ENCODE measurements at regions not wholly inside any gene's neighbourhood (a gene's known extent, or its start where the extent isn't known, plus 50 kb on each side); places are given as distances from the start of the nearest gene placed in this dataset.

DNA sequence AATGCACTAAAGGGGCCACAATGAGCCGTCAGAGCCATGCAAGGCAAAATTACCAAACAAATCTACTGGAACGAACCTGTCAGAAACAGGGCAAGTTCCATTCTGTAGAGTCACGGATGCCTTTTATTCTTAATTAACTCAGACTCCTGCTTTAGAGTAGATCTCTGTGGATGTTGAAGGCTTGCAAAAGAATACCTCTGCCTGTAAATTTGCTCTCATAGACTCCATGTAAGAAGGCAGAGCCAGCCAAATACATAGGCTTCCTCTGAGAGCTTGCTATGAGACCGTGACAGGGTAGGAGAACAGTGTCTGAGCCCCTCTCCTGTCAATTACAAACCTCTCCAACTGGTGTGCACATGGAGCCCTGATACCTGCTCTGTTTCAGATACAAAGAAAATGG lies 787.9 kb upstream of the POM121L12 start:
- Histone ChIP-seq H3K27me3 (ENCODE audit: control insufficient read depth, insufficient read depth, low read length) (no peaks in the 10 kb centered on the region), H3K9ac (ENCODE audit: low read depth, low read length) (no peak overlapping the region), H3K36me3 (ENCODE audit: control insufficient read depth, insufficient read depth, low read length) (no peaks in the 10 kb centered on the region), H3K4me1 (ENCODE audit: control insufficient read depth, insufficient read depth, low read length) (no peaks in the 10 kb centered on the region), H3K4me3 (ENCODE audit: low read depth, low read length) (no peak overlapping the region), H3K27ac (ENCODE audit: low read depth, low read length) (no peak overlapping the region), H3K9me3 (ENCODE audit: control insufficient read depth, insufficient read depth, low read length) (peaks cover 9% of the 10 kb centered on the region)

- no peak overlapping the region for H3K9ac ChIP-seq (ENCODE audit: low read depth, low read length)
- no peaks in the 10 kb centered on the region for H3K27me3 ChIP-seq (ENCODE audit: control insufficient read depth, insufficient read depth, low read length)
- H3K27ac ChIP-seq (ENCODE audit: low read depth, low read length), result no peak overlapping the region
- no peaks in the 10 kb centered on the region for H3K4me1 ChIP-seq (ENCODE audit: control insufficient read depth, insufficient read depth, low read length)
- no peak overlapping the region for H3K4me3 ChIP-seq (ENCODE audit: low read depth, low read length)
- no peaks in the 10 kb centered on the region for H3K36me3 ChIP-seq (ENCODE audit: control insufficient read depth, insufficient read depth, low read length)
- H3K9me3 ChIP-seq (ENCODE audit: control insufficient read depth, insufficient read depth, low read length), result peaks cover 9% of the 10 kb centered on the region
Observed at GRCh38 chr7:52243685-52244084, 791.7 kb upstream of the POM121L12 start.

DNA sequence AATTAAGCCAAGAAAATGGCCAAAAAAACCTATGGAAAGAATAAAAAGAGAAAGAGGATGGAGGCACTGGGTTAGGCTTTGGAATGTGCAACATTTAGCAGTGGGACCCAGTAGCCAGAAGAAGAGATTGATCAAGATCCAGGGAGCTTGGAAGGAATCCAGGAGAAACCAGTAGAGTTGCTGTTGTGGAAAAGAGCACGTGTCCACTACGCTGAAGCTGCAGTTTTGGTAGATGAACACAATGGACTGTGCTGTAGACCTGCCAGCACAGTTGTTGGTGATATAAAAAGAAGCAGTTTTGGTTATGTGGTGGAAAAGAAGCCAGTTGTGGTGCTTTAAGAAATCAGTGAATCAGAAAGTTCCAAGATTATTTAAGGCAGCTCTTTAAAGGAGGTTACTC lies 802.2 kb upstream of the POM121L12 start:
- H3K4me3 ChIP-seq (ENCODE audit: low read depth, low read length), result no peak overlapping the region
- H3K27me3 ChIP-seq (ENCODE audit: control insufficient read depth, insufficient read depth, low read length), result no peaks in the 10 kb centered on the region
- H3K9ac ChIP-seq (ENCODE audit: low read depth, low read length), result no peak overlapping the region
- H3K36me3 ChIP-seq (ENCODE audit: control insufficient read depth, insufficient read depth, low read length), result no peaks in the 10 kb centered on the region
- H3K4me1 ChIP-seq (ENCODE audit: control insufficient read depth, insufficient read depth, low read length), result no peaks in the 10 kb centered on the region
- H3K9me3 ChIP-seq (ENCODE audit: control insufficient read depth, insufficient read depth, low read length), result peaks cover 25% of the 10 kb centered on the region
- H3K27ac ChIP-seq (ENCODE audit: low read depth, low read length), result no peak overlapping the region

- H3K27me3 ChIP-seq (ENCODE audit: control insufficient read depth, insufficient read depth, low read length), result no peaks in the 10 kb centered on the region
Observed at GRCh38 chr7:52211930-52212329, 823.5 kb upstream of the POM121L12 start.

GRCh38 chr7:52209614-52210013 lies 825.8 kb upstream of the POM121L12 start:
- no peak overlapping the region for H3K4me3 ChIP-seq (ENCODE audit: low read depth, low read length)
- H3K4me1 ChIP-seq (ENCODE audit: control insufficient read depth, insufficient read depth, low read length), result no peaks in the 10 kb centered on the region
- no peaks in the 10 kb centered on the region for H3K36me3 ChIP-seq (ENCODE audit: control insufficient read depth, insufficient read depth, low read length)
- H3K9me3 ChIP-seq (ENCODE audit: control insufficient read depth, insufficient read depth, low read length), result no peaks in the 10 kb centered on the region
- no peak overlapping the region for H3K9ac ChIP-seq (ENCODE audit: low read depth, low read length)
- H3K27me3 ChIP-seq (ENCODE audit: control insufficient read depth, insufficient read depth, low read length), result no peaks in the 10 kb centered on the region
- H3K27ac ChIP-seq (ENCODE audit: low read depth, low read length), result no peak overlapping the region

More at GRCh38 chr7:52211930-52212329, 823.5 kb upstream of the POM121L12 start:
- no peaks in the 10 kb centered on the region for H3K9me3 ChIP-seq (ENCODE audit: control insufficient read depth, insufficient read depth, low read length)
- no peak overlapping the region for H3K27ac ChIP-seq (ENCODE audit: low read depth, low read length)
- no peaks in the 10 kb centered on the region for H3K4me1 ChIP-seq (ENCODE audit: control insufficient read depth, insufficient read depth, low read length)
- no peak overlapping the region for H3K4me3 ChIP-seq (ENCODE audit: low read depth, low read length)
- no peak overlapping the region for H3K9ac ChIP-seq (ENCODE audit: low read depth, low read length)
- H3K36me3 ChIP-seq (ENCODE audit: control insufficient read depth, insufficient read depth, low read length), result no peaks in the 10 kb centered on the region

GRCh38 chr7:52197221-52197620 lies 838.2 kb upstream of the POM121L12 start:
- Histone ChIP-seq H3K27ac (ENCODE audit: low read depth, low read length) (no peak overlapping the region), H3K4me3 (ENCODE audit: low read depth, low read length) (no peak overlapping the region), H3K9me3 (ENCODE audit: control insufficient read depth, insufficient read depth, low read length) (no peaks in the 10 kb centered on the region), H3K9ac (ENCODE audit: low read depth, low read length) (no peak overlapping the region), H3K36me3 (ENCODE audit: control insufficient read depth, insufficient read depth, low read length) (no peaks in the 10 kb centered on the region), H3K4me1 (ENCODE audit: control insufficient read depth, insufficient read depth, low read length) (no peaks in the 10 kb centered on the region), H3K27me3 (ENCODE audit: control insufficient read depth, insufficient read depth, low read length) (no peaks in the 10 kb centered on the region)

DNA sequence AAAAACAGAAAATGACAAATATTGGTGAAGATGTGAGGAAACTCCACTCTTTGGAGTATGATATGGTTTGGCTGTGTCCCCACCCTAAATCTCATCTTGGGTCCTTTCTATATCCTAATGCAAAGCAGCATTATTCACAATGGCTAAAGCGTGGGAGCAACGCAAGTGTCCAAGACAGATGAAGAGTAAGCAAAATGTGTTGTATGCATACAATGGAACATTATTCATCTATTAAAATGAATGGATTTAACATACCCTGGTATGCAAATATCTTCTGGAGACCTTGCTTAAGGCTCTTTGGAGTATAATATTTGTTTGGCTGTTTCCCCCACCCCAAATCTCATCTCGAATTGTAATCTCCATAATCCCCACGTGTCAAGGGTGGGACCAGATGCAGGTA lies 839.8 kb upstream of the POM121L12 start:
- no peaks in the 10 kb centered on the region for H3K9me3 ChIP-seq (ENCODE audit: control insufficient read depth, insufficient read depth, low read length)
- H3K36me3 ChIP-seq (ENCODE audit: control insufficient read depth, insufficient read depth, low read length), result no peaks in the 10 kb centered on the region
- no peak overlapping the region for H3K27ac ChIP-seq (ENCODE audit: low read depth, low read length)
- H3K27me3 ChIP-seq (ENCODE audit: control insufficient read depth, insufficient read depth, low read length), result no peaks in the 10 kb centered on the region
- H3K9ac ChIP-seq (ENCODE audit: low read depth, low read length), result no peak overlapping the region
- H3K4me1 ChIP-seq (ENCODE audit: control insufficient read depth, insufficient read depth, low read length), result no peaks in the 10 kb centered on the region
- no peak overlapping the region for H3K4me3 ChIP-seq (ENCODE audit: low read depth, low read length)

- Histone ChIP-seq H3K4me1 (ENCODE audit: control insufficient read depth, insufficient read depth, low read length) (no peaks in the 10 kb centered on the region), H3K9ac (ENCODE audit: low read depth, low read length) (no peak overlapping the region), H3K9me3 (ENCODE audit: control insufficient read depth, insufficient read depth, low read length) (peaks cover 9% of the 10 kb centered on the region), H3K27ac (ENCODE audit: low read depth, low read length) (no peak overlapping the region), H3K36me3 (ENCODE audit: control insufficient read depth, insufficient read depth, low read length) (no peaks in the 10 kb centered on the region), H3K4me3 (ENCODE audit: low read depth, low read length) (no peak overlapping the region), H3K27me3 (ENCODE audit: control insufficient read depth, insufficient read depth, low read length) (no peaks in the 10 kb centered on the region)
Observed at GRCh38 chr7:52189153-52189778, 846.2 kb upstream of the POM121L12 start.

DNA sequence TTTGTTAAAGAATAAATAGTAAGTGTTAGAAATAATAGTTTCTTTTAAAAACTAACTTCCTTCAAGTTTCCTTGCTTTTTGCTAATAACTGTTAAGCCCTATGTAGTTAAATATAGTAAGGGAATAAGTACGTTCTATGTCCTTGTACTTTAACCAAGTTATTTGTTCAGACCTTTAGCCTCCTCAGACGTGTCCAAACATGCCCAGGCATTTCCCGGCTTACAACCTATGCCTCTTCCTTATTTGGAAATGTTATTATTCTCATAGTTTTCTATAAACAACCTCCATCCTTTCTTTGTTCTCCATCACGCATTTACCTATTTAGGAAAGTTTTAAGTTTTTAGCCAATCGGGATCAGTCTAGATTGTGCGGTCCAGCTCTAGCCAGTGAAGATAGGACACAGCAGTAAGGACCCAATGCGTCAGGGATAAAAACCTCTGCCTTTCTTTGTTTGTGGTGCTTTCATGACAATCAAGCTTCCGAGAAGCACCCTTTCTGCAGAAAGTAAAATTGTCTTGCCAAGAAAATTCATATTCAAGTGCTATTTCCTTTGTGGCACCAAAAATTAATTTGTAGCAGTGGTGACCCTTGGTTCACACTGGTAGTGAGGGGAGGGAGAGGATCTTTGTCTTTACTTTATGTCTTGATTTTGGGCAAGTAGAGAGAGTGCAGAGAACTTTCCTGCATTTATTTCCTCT lies 851.3 kb upstream of the POM121L12 start:
- H3K27me3 ChIP-seq (ENCODE audit: control insufficient read depth, insufficient read depth, low read length), result no peaks in the 10 kb centered on the region

DNA sequence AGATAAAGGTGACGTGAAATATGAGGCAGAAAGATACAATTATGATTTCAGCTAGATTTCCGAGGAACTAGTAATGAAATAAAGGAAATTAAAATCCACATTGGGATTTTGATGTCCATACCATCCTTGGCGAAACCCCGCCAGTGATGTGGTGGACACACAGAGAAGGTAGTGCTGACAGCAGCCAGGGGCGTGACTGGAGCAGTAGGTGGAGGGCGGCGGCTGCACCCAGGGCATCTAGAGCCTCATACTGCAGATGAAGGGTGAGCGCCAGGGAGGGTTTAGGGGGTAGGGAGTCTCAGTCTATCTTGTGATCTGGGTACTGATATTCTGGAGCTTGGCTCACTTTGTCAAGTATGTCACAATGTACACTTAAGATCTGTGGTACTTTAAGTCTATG lies 855.5 kb upstream of the POM121L12 start:
- Histone ChIP-seq H3K9me3 (ENCODE audit: control insufficient read depth, insufficient read depth, low read length) (peaks cover 16% of the 10 kb centered on the region), H3K36me3 (ENCODE audit: control insufficient read depth, insufficient read depth, low read length) (no peaks in the 10 kb centered on the region), H3K27me3 (ENCODE audit: control insufficient read depth, insufficient read depth, low read length) (no peaks in the 10 kb centered on the region), H3K4me1 (ENCODE audit: control insufficient read depth, insufficient read depth, low read length) (no peaks in the 10 kb centered on the region), H3K4me3 (ENCODE audit: low read depth, low read length) (no peak overlapping the region), H3K9ac (ENCODE audit: low read depth, low read length) (no peak overlapping the region), H3K27ac (ENCODE audit: low read depth, low read length) (no peak overlapping the region)

More for the DNA sequence above, 851.3 kb upstream of the POM121L12 start:
- peaks cover 18% of the 10 kb centered on the region for H3K9me3 ChIP-seq (ENCODE audit: control insufficient read depth, insufficient read depth, low read length)
- H3K36me3 ChIP-seq (ENCODE audit: control insufficient read depth, insufficient read depth, low read length), result no peaks in the 10 kb centered on the region
- no peak overlapping the region for H3K9ac ChIP-seq (ENCODE audit: low read depth, low read length)
- no peak overlapping the region for H3K27ac ChIP-seq (ENCODE audit: low read depth, low read length)
- no peaks in the 10 kb centered on the region for H3K4me1 ChIP-seq (ENCODE audit: control insufficient read depth, insufficient read depth, low read length)
- no peak overlapping the region for H3K4me3 ChIP-seq (ENCODE audit: low read depth, low read length)

- H3K9ac ChIP-seq (ENCODE audit: low read depth, low read length), result no peak overlapping the region
- no peaks in the 10 kb centered on the region for H3K27me3 ChIP-seq (ENCODE audit: control insufficient read depth, insufficient read depth, low read length)
- no peaks in the 10 kb centered on the region for H3K36me3 ChIP-seq (ENCODE audit: control insufficient read depth, insufficient read depth, low read length)
- no peak overlapping the region for H3K27ac ChIP-seq (ENCODE audit: low read depth, low read length)
- H3K4me1 ChIP-seq (ENCODE audit: control insufficient read depth, insufficient read depth, low read length), result peaks cover 9% of the 10 kb centered on the region
- H3K4me3 ChIP-seq (ENCODE audit: low read depth, low read length), result no peak overlapping the region
- no peaks in the 10 kb centered on the region for H3K9me3 ChIP-seq (ENCODE audit: control insufficient read depth, insufficient read depth, low read length)
Observed at GRCh38 chr7:52168085-52168484, 851.5 kb upstream of the COBL start.
